GM23338 (cell line): ENCODE measurements at regions not wholly inside any gene's neighbourhood (a gene's known extent, or its start where the extent isn't known, plus 50 kb on each side); places are given as distances from the start of the nearest gene placed in this dataset.

Source experiments
- ATAC-seq: fragments of 200-7000 bp; cut with Tn5 transposase; 3 replicates; pipeline ENCODE4 v1.9.1; 2020
- DNase-seq: peaks from one replicate; pipeline ENCODE4 v3.0.0-alpha.2; 2015; ENCODE audit warnings: low spot score
- H2AFZ ChIP-seq: fragments of 200-600 bp; sonication (generic); 2 replicates; pipeline ENCODE4 v1.8.0; 2016; ENCODE audit warnings: antibody characterized with exemption, mild to moderate bottlenecking, moderate library complexity
- H3F3A ChIP-seq: fragments of 200-600 bp; sonication (generic); replicated peaks from 2 replicates; pipeline ENCODE4 v1.8.0; 2017; ENCODE audit warnings: antibody characterized with exemption, mixed run types, low read depth
- H3K27ac ChIP-seq: fragments of 200-600 bp; sonication (generic); 2 replicates; pipeline ENCODE4 v1.6.1; 2016; ENCODE audit warnings: low read depth
- H3K27me3 ChIP-seq: fragments of 200-600 bp; sonication (generic); 2 replicates; pipeline ENCODE4 v1.8.0; 2016; ENCODE audit warnings: mild to moderate bottlenecking, mixed run types, moderate library complexity; ENCODE audit not compliant: insufficient read depth
- H3K36me3 ChIP-seq: fragments of 200-600 bp; sonication (generic); 2 replicates; pipeline ENCODE4 v1.8.0; 2016; ENCODE audit warnings: mild to moderate bottlenecking; ENCODE audit not compliant: insufficient read depth
- H3K4me1 ChIP-seq: fragments of 200-600 bp; sonication (generic); 2 replicates; pipeline ENCODE4 v1.8.0; 2016; ENCODE audit warnings: mild to moderate bottlenecking, moderate library complexity; ENCODE audit not compliant: insufficient read depth
- H3K4me2 ChIP-seq: fragments of 200-600 bp; sonication (generic); 2 replicates; pipeline ENCODE4 v1.7.1; 2017; ENCODE audit warnings: mixed run types
- H3K4me3 ChIP-seq: fragments of 200-600 bp; sonication (generic); 2 replicates; pipeline ENCODE4 v1.6.1; 2016; ENCODE audit warnings: mixed run types
- H3K79me2 ChIP-seq: fragments of 200-600 bp; sonication (generic); replicated peaks from 2 replicates; pipeline ENCODE4 v1.8.0; 2017; ENCODE audit warnings: mild to moderate bottlenecking; ENCODE audit not compliant: insufficient read depth
- H3K9me2 ChIP-seq: fragments of 200-600 bp; sonication (generic); 2 replicates; pipeline ENCODE4 v1.8.0; 2017; ENCODE audit not compliant: insufficient read depth
- H4K20me1 ChIP-seq: fragments of 200-600 bp; sonication (generic); replicated peaks from 2 replicates; pipeline ENCODE4 v1.8.0; 2017; ENCODE audit warnings: mild to moderate bottlenecking; ENCODE audit not compliant: insufficient read depth
- H3K27ac Mint-ChIP-seq: 2 replicates; pipeline ENCODE4 v1.8.0; 2020; ENCODE audit warnings: inconsistent platforms, mild to moderate bottlenecking, moderate library complexity, mixed read lengths
- H3K27me3 Mint-ChIP-seq: 3 replicates; pipeline ENCODE4 v1.8.0; 2022; ENCODE audit warnings: low read depth, mild to moderate bottlenecking, moderate library complexity, mixed read lengths, inconsistent platforms; ENCODE audit not compliant: insufficient read depth, poor library complexity
- H3K36me3 Mint-ChIP-seq: 3 replicates; pipeline ENCODE4 v1.8.0; 2021; ENCODE audit warnings: low read depth, mild to moderate bottlenecking, inconsistent platforms, moderate library complexity, mixed read lengths
- H3K4me1 Mint-ChIP-seq: 3 replicates; pipeline ENCODE4 v1.8.0; 2020; ENCODE audit warnings: mild to moderate bottlenecking, inconsistent platforms, mixed read lengths
- H3K4me3 Mint-ChIP-seq: 3 replicates; pipeline ENCODE4 v1.8.0; 2021; ENCODE audit warnings: moderate library complexity, mild to moderate bottlenecking, inconsistent platforms, mixed read lengths
- H3K9me3 Mint-ChIP-seq: 3 replicates; pipeline ENCODE4 v1.8.0; 2020; ENCODE audit warnings: moderate library complexity, mild to moderate bottlenecking, inconsistent platforms, mixed read lengths
- CREB1 ChIP-seq: fragments of 250-450 bp; sonication (Bioruptor Pico); IDR thresholded peaks from 2 replicates; pipeline ENCODE4 v1.5.0; 2020; ENCODE audit warnings: low read depth, mild to moderate bottlenecking, moderate library complexity
- EZH2 ChIP-seq: fragments of 200-600 bp; sonication (generic); IDR thresholded peaks from one replicate; pipeline ENCODE4 v1.8.0; 2017; ENCODE audit warnings: antibody characterized with exemption, mild to moderate bottlenecking, low read depth; ENCODE audit not compliant: unreplicated experiment
- EZH2phosphoT487 ChIP-seq: fragments of 200-600 bp; sonication (generic); IDR thresholded peaks from one replicate; pipeline ENCODE4 v1.8.1; 2018; ENCODE audit warnings: antibody characterized with exemption; ENCODE audit not compliant: unreplicated experiment
- JUNB ChIP-seq: IDR thresholded peaks from one replicate; pipeline ENCODE4 v1.6.1; 2016; ENCODE audit warnings: antibody characterized with exemption; ENCODE audit not compliant: unreplicated experiment
- NANOG ChIP-seq: IDR thresholded peaks from 2 replicates; pipeline ENCODE4 v1.6.1; 2016; ENCODE audit warnings: antibody characterized with exemption, borderline replicate concordance
- POLR2AphosphoS5 ChIP-seq: IDR thresholded peaks from 2 replicates; pipeline ENCODE4 v1.6.1; 2016; ENCODE audit warnings: antibody characterized with exemption, low read depth
- ZNF114 ChIP-seq: fragments of 250-450 bp; sonication (Bioruptor Pico); IDR thresholded peaks from 2 replicates; pipeline ENCODE4 v1.5.0; 2020; ENCODE audit warnings: mild to moderate bottlenecking, moderate library complexity
- ZNF331 ChIP-seq: fragments of 250-450 bp; sonication (Bioruptor Pico); IDR thresholded peaks from 2 replicates; pipeline ENCODE4 v1.5.0; 2020; ENCODE audit warnings: low read depth, mild to moderate bottlenecking, moderate library complexity
- ZNF462 ChIP-seq: fragments of 250-450 bp; sonication (Bioruptor Pico); IDR thresholded peaks from 2 replicates; pipeline ENCODE4 v1.5.0; 2020; ENCODE audit warnings: mild to moderate bottlenecking, moderate library complexity
- TF ChIP-seq, protein P1 (sequence below): IDR thresholded peaks from 2 replicates; pipeline ENCODE4 v1.6.1; 2016; ENCODE audit warnings: antibody characterized with exemption
- TF ChIP-seq, protein P2 (sequence below), 2 experiments: fragments of 200-600 bp in 1 of 2; sonication (generic) in 1 of 2; conservative IDR thresholded peaks; 2 replicates each; pipeline versions ENCODE4 v1.5.1 to v1.6.1; 2016 to 2017; ENCODE audit warnings: antibody characterized with exemption in 2 of 2, low read depth in 2 of 2, mild to moderate bottlenecking in 2 of 2, moderate library complexity in 1 of 2

DNA sequence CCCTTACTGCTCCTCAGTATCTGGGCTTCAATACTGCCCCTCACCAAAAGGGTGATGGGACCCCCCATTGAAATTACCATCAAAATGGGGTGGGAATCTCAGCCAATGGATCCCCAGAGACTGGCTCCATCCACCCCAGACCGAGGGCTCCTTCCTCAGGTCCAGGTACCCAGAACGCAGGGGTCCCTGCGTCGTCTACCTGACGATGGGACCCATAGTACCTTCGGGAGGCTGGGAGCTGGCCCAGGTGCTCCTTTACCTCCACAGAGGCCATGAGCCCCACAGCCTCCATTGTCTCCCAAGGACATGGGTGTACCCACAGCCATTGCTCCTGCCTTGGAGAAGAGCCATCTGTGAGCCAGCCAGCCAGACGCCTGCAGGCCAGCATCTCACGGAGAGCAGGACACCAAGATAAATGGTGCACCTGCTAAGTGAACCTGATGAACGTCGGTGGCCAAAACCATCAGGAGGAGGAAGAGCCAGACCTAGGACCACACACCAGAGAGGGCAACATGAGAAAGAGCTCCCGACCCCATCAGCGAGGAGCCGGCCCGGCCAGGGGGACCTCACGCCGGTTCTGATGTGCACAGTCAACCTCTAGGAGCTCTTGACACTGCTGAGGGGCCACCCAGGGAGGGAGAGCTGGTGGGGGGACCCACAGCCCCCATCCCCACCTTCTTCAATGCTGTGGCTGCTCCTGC, 156.8 kb upstream of the SOX1 start (continued):
- no peak for TF ChIP-seq ZNF462 (CRISPR knock-in tag)
- TF ChIP-seq ZNF331 (CRISPR knock-in tag), result no peak
- no peak for TF ChIP-seq CREB1 (CRISPR knock-in tag)
- TF ChIP-seq, protein P1, sequence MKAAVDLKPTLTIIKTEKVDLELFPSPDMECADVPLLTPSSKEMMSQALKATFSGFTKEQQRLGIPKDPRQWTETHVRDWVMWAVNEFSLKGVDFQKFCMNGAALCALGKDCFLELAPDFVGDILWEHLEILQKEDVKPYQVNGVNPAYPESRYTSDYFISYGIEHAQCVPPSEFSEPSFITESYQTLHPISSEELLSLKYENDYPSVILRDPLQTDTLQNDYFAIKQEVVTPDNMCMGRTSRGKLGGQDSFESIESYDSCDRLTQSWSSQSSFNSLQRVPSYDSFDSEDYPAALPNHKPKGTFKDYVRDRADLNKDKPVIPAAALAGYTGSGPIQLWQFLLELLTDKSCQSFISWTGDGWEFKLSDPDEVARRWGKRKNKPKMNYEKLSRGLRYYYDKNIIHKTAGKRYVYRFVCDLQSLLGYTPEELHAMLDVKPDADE, result no peak
- TF ChIP-seq EZH2, result no peak
- TF ChIP-seq ZNF114 (CRISPR knock-in tag), result no peak

DNA sequence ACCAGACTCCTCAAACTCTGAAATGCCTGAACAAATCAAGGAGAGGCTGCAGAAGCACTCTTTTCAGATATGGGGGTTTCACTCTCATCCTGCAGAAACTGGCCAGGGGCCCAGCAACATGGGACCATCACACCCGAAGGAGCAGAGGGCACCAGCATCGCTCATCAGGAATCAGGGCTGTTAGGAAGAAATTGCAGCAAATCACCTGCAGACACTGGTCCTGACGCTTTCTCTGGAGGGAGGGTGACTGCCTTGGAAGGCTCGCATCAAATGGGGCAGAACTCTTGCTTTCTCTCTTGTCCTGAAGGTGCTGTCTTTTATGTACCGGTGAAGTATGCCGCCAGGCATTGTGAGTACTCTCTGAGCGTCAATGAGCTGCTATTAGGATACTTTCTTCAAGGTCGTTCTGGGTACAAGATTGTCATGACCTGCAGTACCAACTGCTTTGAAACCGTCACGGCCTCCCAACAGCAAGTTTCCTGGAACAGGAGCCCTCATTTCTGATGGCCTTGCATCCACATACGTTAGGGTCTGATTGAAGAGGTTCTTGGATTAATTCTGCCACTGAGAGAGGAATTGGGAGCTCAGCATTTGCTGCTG, 155.7 kb upstream of the SOX1 start:
- Histone ChIP-seq H4K20me1 (no peaks in the 10 kb centered on the region), H3K79me2 (no peaks in the 10 kb centered on the region), H2AFZ (no peak overlapping the region), H3F3A (no peaks in the 10 kb centered on the region), H3K4me3 (no peak overlapping the region), H3K36me3 (no peaks in the 10 kb centered on the region), H3K4me1 (no peaks in the 10 kb centered on the region), H3K9me2 (no peaks in the 10 kb centered on the region; the same call in 1 of the 2 replicates), H3K4me2 (no peak overlapping the region), H3K27ac (no peak overlapping the region), H3K27me3 (no peaks in the 10 kb centered on the region)
- ATAC-seq, result no peak
- Mint-ChIP-seq H3K9me3 (no peaks in the 10 kb centered on the region; the same call in 2 of the 3 replicates), H3K36me3 (no peaks in the 10 kb centered on the region; the same call in 2 of the 3 replicates), H3K4me3 (no peak overlapping the region), H3K27ac (no peak overlapping the region), H3K4me1 (peaks cover 3% of the 10 kb centered on the region; the same call in 1 of the 3 replicates), H3K27me3 (peaks cover 7% of the 10 kb centered on the region)
- no peak for DNase-seq
- TF ChIP-seq EZH2phosphoT487 (no peak), CREB1 (CRISPR knock-in tag) (no peak), ZNF114 (CRISPR knock-in tag) (no peak), POLR2AphosphoS5 (no peak), EZH2 (no peak), NANOG (no peak), JUNB (no peak)
- TF ChIP-seq, protein P1, result no peak
- TF ChIP-seq, protein P2, sequence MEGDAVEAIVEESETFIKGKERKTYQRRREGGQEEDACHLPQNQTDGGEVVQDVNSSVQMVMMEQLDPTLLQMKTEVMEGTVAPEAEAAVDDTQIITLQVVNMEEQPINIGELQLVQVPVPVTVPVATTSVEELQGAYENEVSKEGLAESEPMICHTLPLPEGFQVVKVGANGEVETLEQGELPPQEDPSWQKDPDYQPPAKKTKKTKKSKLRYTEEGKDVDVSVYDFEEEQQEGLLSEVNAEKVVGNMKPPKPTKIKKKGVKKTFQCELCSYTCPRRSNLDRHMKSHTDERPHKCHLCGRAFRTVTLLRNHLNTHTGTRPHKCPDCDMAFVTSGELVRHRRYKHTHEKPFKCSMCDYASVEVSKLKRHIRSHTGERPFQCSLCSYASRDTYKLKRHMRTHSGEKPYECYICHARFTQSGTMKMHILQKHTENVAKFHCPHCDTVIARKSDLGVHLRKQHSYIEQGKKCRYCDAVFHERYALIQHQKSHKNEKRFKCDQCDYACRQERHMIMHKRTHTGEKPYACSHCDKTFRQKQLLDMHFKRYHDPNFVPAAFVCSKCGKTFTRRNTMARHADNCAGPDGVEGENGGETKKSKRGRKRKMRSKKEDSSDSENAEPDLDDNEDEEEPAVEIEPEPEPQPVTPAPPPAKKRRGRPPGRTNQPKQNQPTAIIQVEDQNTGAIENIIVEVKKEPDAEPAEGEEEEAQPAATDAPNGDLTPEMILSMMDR (conservative IDR thresholded peaks at IDR 0.05; ENCODE audit: low read depth in 2 of 2), result no peak
